PC-9 (cell line): ENCODE measurements at regions not wholly inside any gene's neighbourhood (a gene's known extent, or its start where the extent isn't known, plus 50 kb on each side); places are given as distances from the start of the nearest gene placed in this dataset.

Experiments
- CTCF ChIP-seq: fragments of 200-600 bp; sonication (generic); conservative IDR thresholded peaks from 2 replicates; pipeline ENCODE4 v1.6.1; 2017; ENCODE audit warnings: mixed run types, antibody characterized with exemption, mild to moderate bottlenecking, moderate library complexity
- EZH2 ChIP-seq: fragments of 200-600 bp; sonication (generic); IDR thresholded peaks from 2 replicates; pipeline ENCODE4 v1.8.0; 2017; ENCODE audit warnings: antibody characterized with exemption, low read depth

- TF ChIP-seq CTCF: no peak
- TF ChIP-seq EZH2: no peak
Observed at GRCh38 chr11:91247009-91247735, 977.4 kb upstream of the FAT3 start.
